Neuron (in vitro differentiated cells): ENCODE measurements at regions not wholly inside any gene's neighbourhood (a gene's known extent, or its start where the extent isn't known, plus 50 kb on each side); places are given as distances from the start of the nearest gene placed in this dataset.
A peak's percentile ranks its signal among the peaks of the same experiment; 100 is the strongest.
"Not testable (repeated sequence)": the region's sequence is repeated elsewhere in the genome, so short reads cannot be mapped to it uniquely, and the experiment has no call there.

Experiments
- H2AFZ ChIP-seq: one replicate; pipeline ENCODE4 v1.6.1; 2013; ENCODE audit warnings: low read depth, mild to moderate bottlenecking, inconsistent platforms, low read length, moderate library complexity
- H3K27me3 ChIP-seq: one replicate; pipeline ENCODE4 v1.6.1; 2013; ENCODE audit warnings: low read length; ENCODE audit not compliant: insufficient read depth
- H3K36me3 ChIP-seq: one replicate; pipeline ENCODE4 v1.6.1; 2013; ENCODE audit warnings: low read length; ENCODE audit not compliant: insufficient read depth
- H3K4me1 ChIP-seq: one replicate; pipeline ENCODE4 v1.6.1; 2013; ENCODE audit warnings: low read length; ENCODE audit not compliant: insufficient read depth
- H3K4me3 ChIP-seq: 2 replicates; pipeline ENCODE4 v1.5.1; 2013; ENCODE audit warnings: mild to moderate bottlenecking, low read length, moderate library complexity
- H3K9me3 ChIP-seq: one replicate; pipeline ENCODE4 v1.6.1; 2013; ENCODE audit warnings: low read length

DNA sequence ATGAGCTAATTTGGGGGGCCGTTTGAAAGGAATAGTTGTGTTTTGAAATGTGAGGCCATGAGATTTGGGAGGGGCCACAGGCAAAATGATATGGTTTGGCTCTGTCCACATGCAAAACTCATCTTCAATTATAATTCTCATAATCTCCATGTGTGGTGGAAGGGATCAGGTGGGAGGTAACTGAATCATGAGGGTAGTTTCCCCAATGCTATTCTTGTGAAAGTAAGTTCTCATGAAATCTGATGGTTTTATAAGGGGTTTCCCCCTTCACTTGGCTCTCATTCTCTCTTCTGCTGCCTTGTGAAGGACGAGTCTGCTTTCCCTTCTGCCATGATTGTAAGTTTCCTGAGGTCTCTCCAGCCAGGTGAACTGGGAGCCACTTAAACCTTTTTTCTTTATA lies 490.8 kb upstream of the GRM3 start:
- Histone ChIP-seq H3K27me3 (no peaks in the 10 kb centered on the region), H3K4me3 (no peak overlapping the region), H3K4me1 (no peaks in the 10 kb centered on the region), H3K9me3 (no peaks in the 10 kb centered on the region), H2AFZ (no peak overlapping the region), H3K36me3 (no peaks in the 10 kb centered on the region)

DNA sequence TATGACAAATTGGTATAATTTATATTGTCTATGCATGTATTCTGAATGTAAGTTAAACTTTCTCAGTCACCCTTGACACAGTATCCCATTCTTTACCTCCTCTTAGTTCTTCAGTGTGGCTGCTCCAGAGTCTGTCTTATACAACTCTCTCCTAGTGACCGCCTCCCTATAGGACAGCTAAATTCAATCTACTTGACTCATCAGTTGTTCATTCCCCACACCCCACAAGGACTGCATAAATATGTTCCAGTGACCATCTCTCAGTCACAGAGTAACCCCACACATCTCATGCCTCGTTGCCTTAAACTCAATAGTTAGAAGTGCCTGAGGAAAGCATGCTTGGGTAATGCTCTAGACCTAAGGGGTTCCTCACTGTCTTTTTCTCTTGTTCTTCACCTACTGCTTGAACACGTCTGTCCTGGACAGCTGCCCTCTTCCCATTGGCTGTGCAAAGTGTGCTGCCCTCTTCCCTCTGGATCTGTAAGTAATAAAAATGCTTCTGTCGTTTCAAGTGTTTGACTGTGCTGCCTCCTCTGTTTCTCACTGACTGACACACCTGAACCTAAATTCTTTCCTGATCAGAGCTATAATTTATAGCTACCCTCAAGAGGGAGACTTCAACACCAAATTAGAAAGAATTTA lies 494.6 kb upstream of the GRM3 start:
- Histone ChIP-seq H2AFZ (no peak overlapping the region), H3K4me1 (no peaks in the 10 kb centered on the region), H3K4me3 (no peak overlapping the region), H3K9me3 (no peaks in the 10 kb centered on the region), H3K36me3 (no peaks in the 10 kb centered on the region), H3K27me3 (no peaks in the 10 kb centered on the region)

DNA sequence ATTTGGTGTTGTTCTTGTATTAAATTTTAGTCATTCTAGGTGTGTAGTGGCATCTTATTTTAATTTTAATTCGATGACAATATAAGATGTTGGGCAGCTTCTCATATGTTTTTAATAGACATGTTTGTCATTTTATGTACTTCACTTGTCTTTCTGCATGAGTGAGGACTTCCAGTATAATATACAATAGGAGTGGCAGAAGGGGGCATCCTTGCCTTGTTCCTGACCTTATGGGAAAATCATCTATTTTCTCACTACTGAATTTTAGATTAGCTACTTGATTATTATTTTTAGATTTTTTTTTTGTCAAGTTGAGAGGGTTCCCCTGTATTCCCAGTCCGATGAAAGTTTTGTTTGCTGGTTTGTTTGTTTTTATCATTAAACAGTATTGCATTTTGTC lies 495.2 kb upstream of the GRM3 start:
- H3K4me1 ChIP-seq: no peaks in the 10 kb centered on the region
- H3K4me3 ChIP-seq: no peak overlapping the region
- no peak overlapping the region for H2AFZ ChIP-seq
- no peaks in the 10 kb centered on the region for H3K36me3 ChIP-seq
- no peaks in the 10 kb centered on the region for H3K27me3 ChIP-seq
- H3K9me3 ChIP-seq: no peaks in the 10 kb centered on the region

DNA sequence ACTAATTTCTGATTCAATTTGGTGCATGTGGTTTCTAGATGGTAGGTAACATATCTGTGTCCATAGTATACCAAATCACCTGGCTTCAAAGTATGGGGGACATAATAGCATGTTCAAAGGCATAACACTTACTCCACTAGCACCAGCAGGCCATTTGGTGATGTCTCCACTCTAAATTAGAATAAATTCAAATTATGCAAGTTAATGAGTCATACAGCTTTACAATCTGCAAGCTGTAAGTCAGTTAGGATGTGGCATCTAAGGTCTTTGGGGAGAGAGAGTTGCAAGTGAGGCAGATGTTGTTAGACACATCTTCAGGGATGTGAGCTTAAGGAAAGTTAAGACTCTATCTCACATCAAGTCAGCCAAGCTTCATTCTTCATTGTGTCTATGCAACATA lies 506.4 kb upstream of the GRM3 start:
- no peaks in the 10 kb centered on the region for H3K36me3 ChIP-seq
- H3K9me3 ChIP-seq: no peaks in the 10 kb centered on the region
- H2AFZ ChIP-seq: no peak overlapping the region
- H3K4me1 ChIP-seq: no peaks in the 10 kb centered on the region
- no peak overlapping the region for H3K4me3 ChIP-seq
- no peaks in the 10 kb centered on the region for H3K27me3 ChIP-seq

DNA sequence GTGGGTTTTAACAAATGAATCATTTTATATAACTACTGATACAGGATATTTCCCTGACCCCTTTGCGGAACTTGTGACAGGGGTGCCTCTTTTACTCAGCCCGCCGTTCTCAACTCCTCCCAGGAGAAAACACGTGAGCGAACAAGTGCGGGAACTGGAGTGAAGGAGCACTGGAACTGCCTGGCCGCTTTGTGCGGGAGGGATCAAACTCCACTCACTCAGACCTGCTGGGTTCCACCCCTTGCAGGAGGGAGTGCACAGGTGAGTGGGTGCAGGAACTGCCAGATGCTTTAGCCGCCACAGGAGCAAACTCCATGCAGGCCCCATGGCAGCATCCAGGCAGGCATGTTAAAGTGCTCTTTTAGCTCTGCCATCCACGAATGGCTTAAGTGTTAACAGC lies 513.4 kb upstream of the GRM3 start:
- Histone ChIP-seq H3K9me3 (peaks cover 2% of the 10 kb centered on the region), H3K4me1 (no peaks in the 10 kb centered on the region), H3K4me3 (no peak overlapping the region), H2AFZ (peak overlapping the region; percentile 16), H3K27me3 (no peaks in the 10 kb centered on the region), H3K36me3 (no peaks in the 10 kb centered on the region)

DNA sequence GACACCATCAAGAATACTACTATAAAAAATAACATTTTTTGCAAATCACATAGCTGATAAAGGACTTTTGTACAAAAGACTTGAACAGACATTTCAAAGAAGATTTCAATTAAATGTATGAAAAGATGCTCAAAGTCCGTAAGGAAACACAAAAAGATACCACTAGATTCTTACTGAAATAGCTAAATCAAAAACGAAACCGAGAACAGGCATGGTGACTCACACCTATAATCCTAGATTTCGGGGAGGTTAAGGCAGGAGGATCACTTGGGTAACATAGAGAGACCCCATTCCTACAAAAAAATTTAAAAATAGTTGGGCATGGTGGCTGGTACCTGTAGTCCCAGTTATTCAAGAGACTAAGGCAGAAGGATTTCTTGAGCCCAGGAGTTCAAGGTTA lies 520.2 kb upstream of the GRM3 start:
- Histone ChIP-seq H3K4me3 (no peak overlapping the region), H3K27me3 (no peaks in the 10 kb centered on the region), H3K36me3 (no peaks in the 10 kb centered on the region), H3K9me3 (no peaks in the 10 kb centered on the region), H3K4me1 (no peaks in the 10 kb centered on the region), H2AFZ (no peak overlapping the region)

DNA sequence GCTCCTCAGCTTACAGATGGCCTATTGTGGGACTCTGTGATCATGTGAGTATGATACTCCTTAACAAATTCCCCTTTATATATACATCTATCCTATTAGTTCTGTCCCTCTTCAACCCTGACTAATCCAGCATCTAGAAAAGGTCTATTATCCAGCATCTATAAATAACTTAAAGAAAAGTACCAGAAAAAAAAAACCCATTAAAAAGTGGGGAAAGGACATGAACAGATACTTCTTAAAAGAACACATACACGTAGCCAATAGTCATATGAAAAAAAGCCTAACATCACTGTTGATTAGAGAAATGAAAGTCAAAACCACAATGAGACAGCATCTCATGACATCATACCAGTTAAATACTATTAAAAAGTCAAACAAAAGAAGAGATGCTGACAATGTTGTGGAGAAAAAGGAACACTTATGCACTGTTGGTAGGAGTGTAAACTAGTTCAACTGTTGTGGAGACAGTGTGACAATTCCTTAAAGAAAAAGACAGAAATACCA lies 549.5 kb upstream of the GRM3 start:
- no peaks in the 10 kb centered on the region for H3K4me1 ChIP-seq
- H3K36me3 ChIP-seq: no peaks in the 10 kb centered on the region
- H2AFZ ChIP-seq: no peak overlapping the region
- H3K9me3 ChIP-seq: no peaks in the 10 kb centered on the region
- H3K4me3 ChIP-seq: no peak overlapping the region
- H3K27me3 ChIP-seq: no peaks in the 10 kb centered on the region

DNA sequence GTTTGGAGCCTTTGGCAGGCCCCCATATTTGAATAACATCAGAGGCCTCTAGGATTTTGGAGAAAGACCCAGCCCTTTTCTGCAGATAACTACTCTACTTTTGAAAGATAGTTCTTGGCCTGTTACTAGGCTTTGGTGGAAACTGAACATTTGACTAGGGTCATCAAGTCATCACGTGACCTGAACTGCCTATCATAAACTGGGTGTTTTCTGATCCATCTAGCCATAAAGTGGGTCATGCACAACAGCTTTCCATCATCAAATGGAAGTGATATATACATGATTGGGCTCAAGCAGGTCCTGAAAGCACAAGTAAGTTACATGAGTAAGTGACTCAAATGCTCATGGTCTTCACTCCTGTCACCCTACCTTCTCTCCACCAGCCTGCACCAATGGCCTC lies 552.3 kb upstream of the GRM3 start:
- Histone ChIP-seq H3K27me3 (no peaks in the 10 kb centered on the region), H2AFZ (no peak overlapping the region), H3K4me1 (no peaks in the 10 kb centered on the region), H3K4me3 (no peak overlapping the region), H3K9me3 (no peaks in the 10 kb centered on the region), H3K36me3 (no peaks in the 10 kb centered on the region)

DNA sequence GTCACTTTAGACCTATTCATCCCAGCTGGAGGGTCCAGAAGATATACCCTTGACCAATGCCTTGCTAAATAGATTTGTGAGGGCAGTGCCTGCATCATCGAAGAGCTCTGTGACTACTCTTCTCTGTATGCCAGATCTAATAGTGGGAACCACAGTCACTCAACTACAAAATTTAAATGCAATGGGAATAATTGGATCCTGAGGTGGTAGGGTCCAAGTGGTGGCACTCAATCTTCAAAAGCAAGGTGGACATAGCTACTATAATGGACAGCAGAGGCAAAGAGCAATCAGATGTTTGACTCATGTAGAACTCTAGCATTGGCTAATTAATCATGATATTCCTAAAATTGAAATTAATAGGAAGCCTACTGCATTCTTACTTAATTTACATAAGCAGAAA lies 554.3 kb upstream of the GRM3 start:
- H3K4me1 ChIP-seq: no peaks in the 10 kb centered on the region
- H3K27me3 ChIP-seq: no peaks in the 10 kb centered on the region
- no peak overlapping the region for H2AFZ ChIP-seq
- H3K4me3 ChIP-seq: no peak overlapping the region
- no peaks in the 10 kb centered on the region for H3K36me3 ChIP-seq
- no peaks in the 10 kb centered on the region for H3K9me3 ChIP-seq

DNA sequence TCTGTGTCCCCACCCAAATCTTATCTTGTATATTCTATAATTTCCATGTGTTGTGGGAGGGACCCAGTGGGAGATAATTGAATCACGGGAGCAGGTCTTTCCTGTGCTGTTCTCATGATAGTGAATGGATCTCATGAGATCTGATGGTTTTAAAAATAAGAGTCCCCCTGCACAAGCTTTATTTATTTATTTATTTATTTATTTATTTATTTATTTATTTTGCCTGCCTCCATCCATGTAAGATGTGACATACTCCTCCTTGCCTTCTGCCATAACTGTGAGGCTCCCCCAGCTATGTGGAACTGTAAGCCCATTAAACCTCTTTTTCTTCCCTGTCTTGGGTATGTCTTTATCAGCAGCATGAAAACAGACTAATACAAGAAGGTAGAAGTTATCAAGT lies 579.1 kb upstream of the GRM3 start:
- not testable (repeated sequence) for H3K4me3 ChIP-seq, H3K9me3 ChIP-seq, H3K36me3 ChIP-seq, H2AFZ ChIP-seq, H3K27me3 ChIP-seq, H3K4me1 ChIP-seq

DNA sequence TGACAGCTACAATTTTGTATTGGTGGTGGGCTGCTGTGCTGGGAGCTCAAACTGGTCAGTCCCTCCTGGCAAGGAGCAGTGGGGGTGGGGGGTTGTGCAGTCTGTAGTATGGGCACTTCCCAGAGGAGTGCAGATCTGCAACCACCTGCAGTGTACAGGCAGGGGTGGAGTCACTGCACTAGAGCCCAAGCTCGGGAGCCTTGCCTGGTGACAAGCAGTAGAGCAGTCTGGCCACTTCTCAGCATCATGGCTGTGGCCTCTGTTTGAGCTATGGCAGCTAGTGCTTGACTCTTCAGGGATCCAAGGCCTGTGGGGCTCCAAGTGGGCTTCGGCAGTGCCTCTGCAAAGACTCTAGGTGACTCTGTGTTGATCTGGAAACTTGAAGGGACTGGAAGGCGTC lies 585.1 kb upstream of the GRM3 start:
- Histone ChIP-seq H3K4me3 (no peak overlapping the region), H3K36me3 (no peaks in the 10 kb centered on the region), H3K27me3 (no peaks in the 10 kb centered on the region), H3K4me1 (no peaks in the 10 kb centered on the region), H2AFZ (no peak overlapping the region), H3K9me3 (peaks cover 2% of the 10 kb centered on the region)

DNA sequence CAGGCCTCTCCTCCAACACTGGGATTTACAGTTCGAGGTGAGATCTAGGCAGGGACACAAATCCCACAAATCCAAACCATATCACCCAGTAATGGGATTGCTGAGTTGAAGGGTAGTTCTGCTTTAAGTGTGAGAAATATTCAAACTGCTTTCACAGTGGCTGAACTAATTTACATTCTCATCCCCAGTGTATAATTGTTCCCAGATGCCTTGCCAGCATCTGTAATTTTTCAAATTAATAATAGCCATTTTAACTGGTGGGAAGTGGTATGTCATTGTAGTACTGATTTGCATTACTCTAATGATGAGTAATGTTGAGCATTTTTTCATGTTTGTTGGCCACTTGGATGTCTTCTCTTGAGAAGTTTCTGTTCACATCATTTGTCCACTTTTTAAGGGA lies 592.8 kb upstream of the GRM3 start:
- Histone ChIP-seq H2AFZ (no peak overlapping the region), H3K27me3 (no peaks in the 10 kb centered on the region), H3K9me3 (no peaks in the 10 kb centered on the region), H3K4me3 (no peak overlapping the region), H3K36me3 (no peaks in the 10 kb centered on the region), H3K4me1 (peaks cover 3% of the 10 kb centered on the region)

DNA sequence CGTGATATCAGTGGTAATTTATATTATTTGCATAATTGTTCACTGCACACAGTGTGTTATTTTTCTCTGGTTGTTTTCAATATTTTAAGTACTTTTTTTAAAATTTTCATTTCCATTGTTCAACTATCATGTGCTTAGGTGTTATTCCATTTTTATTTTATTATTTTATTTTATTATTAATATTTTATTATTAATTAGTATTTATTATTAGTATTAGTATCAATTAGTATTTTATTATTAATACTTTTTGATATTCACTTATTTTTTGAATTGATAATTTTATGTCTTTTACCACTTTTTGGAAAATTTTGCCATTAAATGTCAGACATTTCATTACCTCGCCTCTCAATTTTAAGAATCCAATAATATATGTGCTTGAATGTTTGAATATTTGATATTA lies 593.8 kb upstream of the GRM3 start:
- Histone ChIP-seq H3K9me3 (no peaks in the 10 kb centered on the region), H3K36me3 (no peaks in the 10 kb centered on the region), H3K4me3 (no peak overlapping the region), H3K27me3 (no peaks in the 10 kb centered on the region), H3K4me1 (peaks cover 3% of the 10 kb centered on the region), H2AFZ (no peak overlapping the region)

DNA sequence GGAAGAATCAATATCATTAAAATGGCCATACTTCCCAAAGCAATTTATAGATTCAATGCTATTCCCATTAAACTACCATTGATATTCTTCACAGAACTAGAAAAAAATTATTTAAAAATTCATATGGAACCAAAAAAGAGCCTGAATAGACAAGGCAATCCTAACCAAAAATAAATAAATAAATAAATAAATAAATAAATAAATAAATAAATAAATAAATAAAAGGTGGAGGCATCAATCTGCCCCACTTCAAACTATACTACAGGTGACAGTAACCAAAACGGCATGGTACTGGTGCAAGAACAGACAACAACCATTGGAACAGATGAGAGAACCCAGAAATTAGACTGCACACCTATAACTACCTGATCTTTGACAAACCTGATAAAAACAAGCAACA lies 598.5 kb upstream of the GRM3 start:
- H3K36me3 ChIP-seq, H2AFZ ChIP-seq: not testable (repeated sequence)

More for the DNA sequence above, 598.5 kb upstream of the GRM3 start:
- H3K9me3 ChIP-seq, H3K27me3 ChIP-seq, H3K4me1 ChIP-seq, H3K4me3 ChIP-seq: not testable (repeated sequence)
